Muscle of leg (tissue), 3 donors: ENCODE measurements at regions not wholly inside any gene's neighbourhood (a gene's known extent, or its start where the extent isn't known, plus 50 kb on each side); places are given as distances from the start of the nearest gene placed in this dataset.

ENCODE experiments used
- DNase-seq: peaks from one replicate; pipeline ENCODE4 v3.0.0; 2013
- H3K27ac ChIP-seq: one replicate; pipeline ENCODE4 v1.5.1; 2013; ENCODE audit warnings: mild to moderate bottlenecking, low read length, control low read depth
- H3K27me3 ChIP-seq: one replicate; pipeline ENCODE4 v1.6.1; 2013; ENCODE audit warnings: low read length; ENCODE audit not compliant: control insufficient read depth, insufficient read depth
- H3K36me3 ChIP-seq: one replicate; pipeline ENCODE4 v1.6.1; 2013; ENCODE audit warnings: low read length; ENCODE audit not compliant: control insufficient read depth, insufficient read depth
- H3K4me1 ChIP-seq: one replicate; pipeline ENCODE4 v1.6.1; 2013; ENCODE audit warnings: low read length; ENCODE audit not compliant: control insufficient read depth, insufficient read depth
- H3K4me3 ChIP-seq: one replicate; pipeline ENCODE4 v1.5.1; 2013; ENCODE audit warnings: low read length, control low read depth
- H3K9me3 ChIP-seq: replicated peaks from 2 replicates; pipeline ENCODE4 v1.6.1; 2013; ENCODE audit warnings: low read depth, low read length; ENCODE audit not compliant: control insufficient read depth
- WGBS: methylation state at CpG from one replicate; pipeline ENCODE4 v1.1.5; 2013; ENCODE audit warnings: missing lambda C conversion rate; ENCODE audit not compliant: insufficient coverage; 5-methylcytosine and 5-hydroxymethylcytosine counted together

DNA sequence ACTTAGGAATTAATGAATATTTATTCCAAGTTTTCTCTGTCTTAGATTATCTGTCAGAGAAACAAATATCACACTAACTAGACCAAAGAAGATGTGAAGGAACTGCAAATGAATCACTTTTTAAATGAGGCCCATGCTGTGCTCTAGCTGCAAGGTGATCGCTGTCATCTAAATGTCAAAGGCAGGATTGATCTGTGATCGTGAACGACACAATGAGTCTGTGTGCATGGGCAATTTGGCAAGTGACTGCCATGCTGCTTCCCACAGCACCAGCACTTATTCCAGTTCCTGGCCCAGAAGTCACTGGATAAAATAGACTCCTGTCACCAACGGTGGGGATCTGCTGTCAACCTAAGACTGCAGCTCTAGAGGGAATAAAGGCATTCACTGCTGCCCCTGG lies 141.2 kb downstream of the TRIM36 start:
- Histone ChIP-seq H3K27me3 (no peaks in the 10 kb centered on the region), H3K4me1 (no peaks in the 10 kb centered on the region), H3K27ac (no peak overlapping the region), H3K4me3 (no peak overlapping the region), H3K36me3 (no peaks in the 10 kb centered on the region), H3K9me3 (no peaks in the 10 kb centered on the region)
- no peak for DNase-seq
- WGBS, result 56% methylated on average over 4 of the region's 4 CpGs

DNA sequence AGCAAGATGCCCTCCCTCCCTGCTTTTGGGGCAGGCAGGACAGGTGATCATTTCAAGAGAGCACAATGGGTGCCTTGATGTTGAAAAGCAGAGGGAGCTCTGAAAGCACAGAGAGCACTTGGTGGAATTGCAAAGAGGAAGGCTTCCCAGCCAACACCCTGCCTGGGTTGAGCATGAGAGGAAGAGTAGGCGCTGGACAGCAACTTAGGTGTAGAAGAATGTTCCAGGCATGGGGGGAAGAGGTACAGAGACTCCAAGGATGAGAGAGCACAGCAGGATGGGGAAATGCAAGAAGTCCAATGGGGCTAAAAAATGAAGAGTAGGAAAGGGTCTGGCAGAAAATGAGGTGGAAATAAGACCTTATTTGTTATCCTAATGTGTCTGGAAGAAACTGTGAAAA lies 144.8 kb downstream of the TRIM36 start:
- 63% methylated on average over 1 of the region's 1 CpG for WGBS
- no peaks in the 10 kb centered on the region for H3K36me3 ChIP-seq
- H3K27me3 ChIP-seq, result no peaks in the 10 kb centered on the region
- DNase-seq, result no peak
- H3K9me3 ChIP-seq, result no peaks in the 10 kb centered on the region
- H3K4me1 ChIP-seq, result no peaks in the 10 kb centered on the region
- H3K27ac ChIP-seq, result no peak overlapping the region
- no peak overlapping the region for H3K4me3 ChIP-seq

DNA sequence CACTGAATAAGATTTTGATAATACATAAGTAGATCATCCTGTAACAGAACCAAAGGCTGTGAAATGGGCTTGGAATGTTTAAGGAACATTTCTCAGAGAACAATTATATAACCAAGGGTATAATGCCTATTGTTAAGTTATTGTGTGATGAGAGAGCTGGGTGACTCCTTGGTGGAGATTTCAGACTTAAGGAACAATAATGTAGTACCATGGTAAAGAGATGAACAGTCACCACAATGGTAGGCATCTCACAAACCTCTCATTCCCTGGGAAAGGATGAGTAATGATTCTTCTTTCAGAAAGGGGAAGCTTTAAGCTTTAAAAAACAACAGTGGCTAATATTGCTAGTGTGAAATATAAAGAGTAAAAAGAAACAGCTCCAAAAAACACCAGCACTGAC lies 147.4 kb downstream of the TRIM36 start:
- no peak for DNase-seq
- Histone ChIP-seq H3K36me3 (no peaks in the 10 kb centered on the region), H3K4me1 (no peaks in the 10 kb centered on the region), H3K27ac (no peak overlapping the region), H3K9me3 (no peaks in the 10 kb centered on the region), H3K4me3 (no peak overlapping the region), H3K27me3 (no peaks in the 10 kb centered on the region)

DNA sequence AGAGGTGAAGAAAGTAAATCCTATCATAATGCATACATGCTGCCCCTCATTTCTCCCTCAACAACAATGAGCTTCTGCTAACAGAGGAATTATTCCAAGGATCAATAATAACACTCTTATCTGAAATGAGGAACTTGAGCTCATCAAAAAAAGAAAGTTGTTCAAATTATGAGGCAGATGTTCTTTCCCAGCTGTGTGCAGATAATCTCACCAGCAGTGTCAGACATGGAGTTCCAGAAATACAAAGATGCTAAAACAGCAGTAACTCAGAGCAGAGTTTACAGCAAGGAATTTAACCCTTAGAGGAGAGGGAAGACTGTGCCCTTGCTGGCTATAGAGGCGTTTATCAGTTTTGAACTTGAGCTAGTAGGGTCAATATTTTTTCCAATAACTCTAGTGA lies 153.1 kb downstream of the TRIM36 start:
- Histone ChIP-seq H3K36me3 (no peaks in the 10 kb centered on the region), H3K9me3 (no peaks in the 10 kb centered on the region), H3K4me1 (no peaks in the 10 kb centered on the region), H3K4me3 (no peak overlapping the region), H3K27me3 (no peaks in the 10 kb centered on the region), H3K27ac (no peak overlapping the region)
- WGBS, result no CpG with 5 or more reads among the region's 1 CpG
- no peak for DNase-seq

DNA sequence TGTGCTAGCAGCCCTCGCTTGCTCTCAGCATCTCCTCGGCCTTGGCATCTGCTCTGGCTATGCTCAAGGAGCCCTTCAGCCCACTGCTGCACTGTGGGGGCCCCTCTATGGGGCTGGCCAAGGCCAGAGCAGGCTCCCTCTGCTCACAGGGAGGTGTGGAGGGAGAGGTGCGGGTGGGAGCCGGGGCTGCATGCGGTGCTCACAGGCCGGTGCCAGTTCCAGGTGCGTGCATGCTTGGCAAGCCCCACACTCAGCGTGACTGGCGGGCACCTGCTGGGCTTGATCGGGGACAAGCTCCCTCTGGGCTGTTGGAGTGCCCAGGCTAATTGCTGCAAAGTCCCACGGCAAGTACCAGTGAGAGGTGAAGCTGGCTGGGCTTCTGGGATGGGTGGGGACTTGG lies 170.5 kb downstream of the TRIM36 start:
- Histone ChIP-seq H3K27me3 (no peaks in the 10 kb centered on the region), H3K4me3 (no peak overlapping the region), H3K36me3 (no peaks in the 10 kb centered on the region), H3K4me1 (no peaks in the 10 kb centered on the region), H3K27ac (no peak overlapping the region), H3K9me3 (no peaks in the 10 kb centered on the region)
- no peak for DNase-seq
- 92% methylated on average over 9 of the region's 11 CpGs for WGBS

DNA sequence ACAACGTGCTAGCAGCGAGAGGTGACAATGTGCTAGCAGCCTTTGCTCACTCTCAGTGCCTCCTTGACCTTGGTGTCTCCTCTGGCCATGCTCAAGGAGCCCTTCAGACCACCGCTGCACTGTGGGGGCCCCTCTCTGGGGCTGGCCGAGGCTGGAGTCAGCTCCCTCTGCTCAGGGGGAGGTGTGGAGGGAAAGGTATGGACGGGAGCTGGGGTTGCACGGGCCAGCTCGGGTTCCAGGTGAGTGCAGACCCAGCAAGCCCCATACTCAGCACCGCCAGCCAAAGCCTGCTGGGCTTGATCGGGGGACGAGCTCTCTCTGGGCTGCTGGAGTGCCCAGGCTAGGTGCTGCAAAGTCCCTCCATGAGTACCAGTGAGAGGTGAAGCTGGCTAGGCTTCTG lies 180.2 kb downstream of the TRIM36 start:
- Histone ChIP-seq H3K4me1 (no peaks in the 10 kb centered on the region), H3K4me3 (no peak overlapping the region), H3K36me3 (no peaks in the 10 kb centered on the region), H3K9me3 (no peaks in the 10 kb centered on the region), H3K27ac (no peak overlapping the region), H3K27me3 (no peaks in the 10 kb centered on the region)
- DNase-seq, result no peak
- 89% methylated on average over 8 of the region's 10 CpGs for WGBS

DNA sequence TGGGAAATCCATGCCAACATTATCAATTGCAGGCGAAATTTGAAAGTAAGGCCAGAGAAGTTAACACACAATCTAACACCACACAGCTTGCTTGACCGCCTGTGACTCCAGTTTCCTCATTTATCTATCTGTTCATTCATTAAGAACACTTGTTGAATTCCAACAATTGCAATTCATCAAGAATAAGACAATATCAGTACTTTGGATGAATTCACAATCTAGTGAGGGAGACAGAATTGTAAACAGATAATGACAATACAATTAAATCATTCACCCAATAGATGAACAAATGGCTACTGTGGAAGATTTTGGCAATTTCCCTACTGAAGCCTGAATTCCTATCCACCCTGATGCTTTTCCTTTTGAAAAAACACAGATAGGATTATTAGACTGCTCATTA lies 181.6 kb downstream of the TRIM36 start:
- no CpG with 5 or more reads among the region's 2 CpGs for WGBS

DNA sequence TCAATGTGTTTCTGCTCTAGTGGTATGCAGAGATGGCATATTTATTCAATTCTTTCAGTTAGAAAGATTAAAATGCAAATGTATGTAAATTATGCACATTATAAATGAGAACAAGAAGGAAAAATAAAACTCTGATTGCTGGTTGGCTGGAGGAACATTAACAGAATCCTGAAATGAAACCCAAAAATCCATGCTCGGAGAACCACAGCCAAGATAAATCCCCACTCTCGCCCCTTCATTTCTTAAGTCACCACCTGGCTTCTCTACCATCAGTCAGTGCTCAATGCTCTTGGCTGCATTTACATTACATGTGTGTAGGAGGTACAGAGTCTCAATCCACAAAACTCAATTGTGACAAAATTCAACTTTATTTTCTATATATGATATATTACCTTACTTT lies 184.9 kb downstream of the TRIM36 start:
- no peaks in the 10 kb centered on the region for H3K9me3 ChIP-seq
- no peaks in the 10 kb centered on the region for H3K27me3 ChIP-seq
- no CpG with 5 or more reads among the region's 2 CpGs for WGBS
- no peak overlapping the region for H3K4me3 ChIP-seq
- H3K36me3 ChIP-seq, result no peaks in the 10 kb centered on the region
- no peak overlapping the region for H3K27ac ChIP-seq
- no peaks in the 10 kb centered on the region for H3K4me1 ChIP-seq
- no peak for DNase-seq

More for the DNA sequence above, 181.6 kb downstream of the TRIM36 start:
- Histone ChIP-seq H3K27me3 (no peaks in the 10 kb centered on the region), H3K4me3 (no peak overlapping the region), H3K4me1 (no peaks in the 10 kb centered on the region), H3K27ac (no peak overlapping the region), H3K9me3 (no peaks in the 10 kb centered on the region), H3K36me3 (no peaks in the 10 kb centered on the region)
- no peak for DNase-seq

DNA sequence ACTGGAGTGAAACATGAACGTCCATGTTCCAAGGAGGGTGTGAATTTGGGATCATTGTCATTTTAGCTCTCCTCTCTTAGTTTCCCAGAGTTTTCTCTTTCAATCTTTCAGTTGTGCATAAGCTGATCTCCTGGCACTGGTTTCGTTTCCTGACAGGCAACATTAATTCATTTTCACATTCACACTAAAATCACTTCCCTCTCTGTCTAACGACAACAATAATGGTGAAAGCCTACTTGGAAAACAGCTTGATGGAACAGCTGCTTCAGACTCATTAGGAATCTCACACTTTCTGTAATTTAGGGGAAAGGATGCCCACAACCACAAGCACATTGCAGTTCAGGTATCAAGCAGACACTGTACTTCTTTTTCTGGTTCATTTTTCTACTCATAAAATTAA lies 188.6 kb downstream of the TRIM36 start:
- H3K27me3 ChIP-seq, result no peaks in the 10 kb centered on the region

DNA sequence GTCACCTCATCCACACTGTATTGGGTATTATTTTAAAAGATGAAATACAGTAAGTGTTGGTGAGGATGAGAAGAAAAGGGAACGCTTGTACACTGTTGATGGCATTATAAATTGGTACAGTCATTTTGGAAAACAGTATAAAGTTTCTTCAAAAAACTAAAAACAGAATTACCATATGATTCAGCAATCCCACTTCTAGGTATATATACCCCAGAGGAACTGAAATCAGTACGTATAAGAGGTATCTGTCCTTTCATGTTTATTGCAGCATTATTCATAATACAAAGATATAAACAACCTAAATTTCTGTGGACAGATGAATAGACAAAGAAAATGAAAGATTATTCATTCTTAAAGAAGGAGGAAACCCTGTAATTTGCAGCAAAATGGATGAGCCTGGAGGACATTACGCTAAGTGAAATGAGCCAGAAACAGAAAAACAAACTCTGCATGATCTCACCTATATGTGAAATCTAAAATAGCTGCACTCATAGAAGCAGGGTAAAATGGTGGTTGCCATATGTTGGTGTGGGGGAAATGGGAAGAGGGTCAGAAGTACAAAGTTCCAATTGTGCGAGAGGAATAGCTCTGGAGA lies 191.6 kb downstream of the TRIM36 start:
- no CpG with 5 or more reads among the region's 4 CpGs for WGBS
- no peak overlapping the region for H3K27ac ChIP-seq
- DNase-seq, result no peak
- H3K4me3 ChIP-seq, result no peak overlapping the region
- H3K36me3 ChIP-seq, result no peaks in the 10 kb centered on the region
- no peaks in the 10 kb centered on the region for H3K27me3 ChIP-seq
- H3K9me3 ChIP-seq, result no peaks in the 10 kb centered on the region
- H3K4me1 ChIP-seq, result no peaks in the 10 kb centered on the region

More for the DNA sequence above, 188.6 kb downstream of the TRIM36 start:
- Histone ChIP-seq H3K4me1 (no peaks in the 10 kb centered on the region), H3K36me3 (no peaks in the 10 kb centered on the region), H3K27ac (no peak overlapping the region), H3K4me3 (no peak overlapping the region), H3K9me3 (no peaks in the 10 kb centered on the region)
- 83% methylated on average over 2 of the region's 3 CpGs for WGBS
- no peak for DNase-seq

DNA sequence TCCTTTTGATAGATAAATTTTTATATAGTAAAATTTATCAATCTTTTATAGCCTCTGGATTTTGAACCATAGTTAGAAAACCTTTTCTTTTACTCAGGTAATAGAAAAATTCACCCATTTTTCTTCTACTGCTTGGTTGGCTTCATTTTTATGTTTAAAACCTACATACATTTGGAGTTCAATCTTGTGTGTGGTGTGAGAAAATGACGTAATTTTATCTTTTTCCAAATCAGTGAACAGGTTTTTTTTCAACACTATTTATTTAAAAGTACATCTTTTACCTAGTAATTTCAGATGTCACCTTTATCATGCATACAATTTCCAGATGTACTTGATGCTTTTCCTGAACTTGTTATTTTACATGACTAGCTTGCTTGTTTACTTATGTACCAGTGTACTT lies 200.2 kb downstream of the TRIM36 start:
- WGBS, result no CpG with 5 or more reads among the region's 1 CpG
- Histone ChIP-seq H3K27ac (no peak overlapping the region), H3K36me3 (no peaks in the 10 kb centered on the region), H3K27me3 (no peaks in the 10 kb centered on the region), H3K9me3 (peaks cover 2% of the 10 kb centered on the region), H3K4me3 (no peak overlapping the region), H3K4me1 (no peaks in the 10 kb centered on the region)
- no peak for DNase-seq
